Kidney glomerular epithelial cell (primary cell): ENCODE measurements at regions not wholly inside any gene's neighbourhood (a gene's known extent, or its start where the extent isn't known, plus 50 kb on each side); places are given as distances from the start of the nearest gene placed in this dataset.

Source experiments
- DNase-seq: peaks from one replicate; lab custom pipeline; 2025; lab: John Stamatoyannopoulos, UW

GRCh38 chr18:60445341-60445740 is 72.8 kb upstream of the MC4R start:
- DNase-seq = no peak

- no peak for DNase-seq
Observed at GRCh38 chr18:60446821-60447220, 74.2 kb upstream of the MC4R start.

DNA sequence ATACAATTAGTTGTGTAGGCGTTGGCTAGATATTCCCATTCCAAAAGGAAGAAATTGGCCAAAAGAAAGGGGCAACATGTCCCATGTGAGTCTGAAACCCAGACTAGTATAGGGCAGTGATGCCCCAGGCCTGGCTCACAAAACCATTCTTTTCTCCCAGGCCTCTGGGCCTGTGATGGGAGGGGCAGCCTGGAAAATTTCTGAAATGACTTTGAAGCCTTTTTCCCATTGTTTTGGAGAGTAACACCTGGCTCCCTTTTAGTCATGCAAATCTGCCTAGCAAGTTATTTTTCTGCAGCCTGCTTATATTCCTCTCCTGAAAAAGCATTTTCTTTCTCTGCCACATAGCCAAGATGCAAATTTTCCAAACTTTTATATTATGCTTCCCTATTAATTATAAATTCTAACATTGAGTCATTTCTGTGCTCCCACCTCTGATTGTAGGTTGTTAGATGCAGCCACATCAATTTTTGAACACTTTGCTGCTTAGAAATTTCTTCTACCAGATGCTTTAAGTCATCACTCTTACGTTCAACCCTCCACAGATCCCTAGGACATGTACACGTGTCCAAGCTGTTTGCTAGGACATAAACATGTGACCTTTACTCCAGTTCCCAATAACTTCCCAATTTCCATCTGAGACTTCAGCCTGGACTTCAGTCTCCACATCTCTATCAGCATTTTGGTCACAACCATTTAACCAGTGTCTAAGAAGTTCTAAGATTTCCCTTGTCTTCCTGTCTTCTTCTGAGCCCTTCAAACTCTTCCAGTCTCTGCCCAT is 76.1 kb upstream of the MC4R start:
- no peak for DNase-seq

DNA sequence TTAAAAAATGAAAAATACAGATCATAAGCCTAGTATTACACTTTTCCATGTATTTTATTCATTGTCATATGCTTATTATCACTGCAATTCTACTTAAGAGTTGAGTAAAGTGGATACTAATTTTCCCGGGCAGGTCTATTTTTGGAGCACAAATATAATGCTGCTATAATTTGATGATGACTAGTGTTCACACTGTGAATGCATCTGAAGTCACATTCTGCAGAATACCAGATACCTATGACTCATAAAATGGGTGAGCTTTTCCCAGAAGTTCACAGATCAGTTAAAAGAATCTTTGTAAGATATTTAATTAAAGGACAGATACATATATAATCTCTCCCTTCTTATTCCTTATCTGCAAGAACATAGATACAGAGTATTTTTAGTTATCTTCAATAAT is 79.8 kb upstream of the MC4R start:
- DNase-seq = peak; percentile 22

- no peak for DNase-seq
Observed at GRCh38 chr18:60466677-60467076, 94.1 kb upstream of the MC4R start.

- no peak for DNase-seq
Observed at GRCh38 chr18:60469387-60470100, 97.0 kb upstream of the MC4R start.

DNA sequence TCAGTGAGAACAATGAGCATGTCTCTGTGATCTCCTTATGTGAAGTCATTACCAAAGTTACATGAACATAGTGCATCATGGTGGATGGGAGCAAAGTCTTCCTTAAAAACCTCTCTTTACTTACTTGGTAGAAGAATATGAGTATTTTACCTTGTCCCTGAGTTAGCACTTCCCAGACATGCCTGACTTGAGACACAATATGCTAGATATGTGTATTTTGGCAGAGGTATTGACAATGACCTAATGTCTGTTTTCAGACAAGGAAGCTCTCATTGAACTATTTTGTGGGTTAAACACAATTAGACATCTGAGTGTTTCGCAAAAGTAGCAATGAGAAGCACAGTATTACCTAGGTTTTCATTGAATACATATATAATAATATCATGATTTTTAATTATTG is 99.1 kb upstream of the MC4R start:
- DNase-seq = peak; percentile 86

DNA sequence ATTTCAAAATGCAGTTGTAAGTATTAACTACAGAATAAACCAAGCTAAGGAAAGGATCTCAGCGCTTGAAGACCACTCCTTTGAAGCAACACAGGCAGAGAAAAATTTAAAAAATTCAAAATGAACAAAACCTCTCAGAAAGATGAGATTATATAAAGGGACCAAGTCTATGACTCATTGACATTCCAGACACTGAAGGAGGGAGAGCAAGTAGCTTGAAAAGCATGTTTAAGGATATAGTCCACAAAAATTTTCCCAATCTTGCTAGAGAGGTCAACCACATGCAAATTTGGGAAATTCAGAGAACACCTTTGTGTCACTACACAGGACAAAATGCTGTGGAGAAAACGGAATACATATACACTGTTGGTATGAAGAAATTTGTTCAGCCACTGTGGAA is 112.6 kb upstream of the MC4R start:
- peak; percentile 16 for DNase-seq

GRCh38 chr18:60493066-60493465 is 120.5 kb upstream of the MC4R start:
- DNase-seq = no peak

DNA sequence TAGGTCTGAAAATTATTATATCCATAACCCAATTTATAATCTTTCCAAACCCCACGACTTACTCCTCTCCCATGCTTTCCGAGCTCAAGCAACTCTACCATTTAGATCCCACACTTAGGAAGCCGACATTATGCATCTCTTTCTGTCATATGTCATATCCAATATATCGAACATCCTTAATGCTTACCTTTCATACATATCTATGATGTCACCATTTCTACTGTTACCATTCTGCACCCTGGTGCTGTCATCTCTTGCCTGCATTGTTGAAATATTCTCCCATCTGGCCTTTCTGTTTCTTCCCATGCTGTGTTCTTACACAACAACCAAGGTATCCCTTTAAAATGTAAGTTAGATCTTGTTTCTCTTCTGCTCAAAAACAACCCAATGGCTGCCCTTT is 127.1 kb upstream of the MC4R start:
- DNase-seq = no peak

GRCh38 chr18:60500960-60501359 is 128.4 kb upstream of the MC4R start:
- no peak for DNase-seq

GRCh38 chr18:60502591-60502990 is 130.0 kb upstream of the MC4R start:
- DNase-seq = no peak

GRCh38 chr18:60503199-60503598 is 130.6 kb upstream of the MC4R start:
- DNase-seq = no peak

DNA sequence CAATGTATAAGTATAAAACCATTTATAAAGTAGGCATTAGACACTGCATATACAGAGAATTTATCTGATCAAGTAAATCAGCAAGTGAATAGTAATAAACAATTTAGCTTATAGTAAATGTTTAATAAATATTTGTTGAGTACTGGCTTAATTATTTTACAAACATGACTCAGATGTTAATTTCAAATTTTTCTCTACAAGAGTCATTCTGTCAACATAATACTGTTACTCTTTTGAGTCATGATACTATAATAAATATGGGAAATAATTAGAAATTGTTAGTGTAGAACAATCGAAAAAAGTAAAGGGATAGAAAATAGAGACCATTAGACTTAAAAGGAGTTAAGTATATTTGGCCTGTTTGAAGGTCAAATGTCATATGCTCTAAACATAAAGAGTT is 133.6 kb upstream of the MC4R start:
- DNase-seq = peak; percentile 10

DNA sequence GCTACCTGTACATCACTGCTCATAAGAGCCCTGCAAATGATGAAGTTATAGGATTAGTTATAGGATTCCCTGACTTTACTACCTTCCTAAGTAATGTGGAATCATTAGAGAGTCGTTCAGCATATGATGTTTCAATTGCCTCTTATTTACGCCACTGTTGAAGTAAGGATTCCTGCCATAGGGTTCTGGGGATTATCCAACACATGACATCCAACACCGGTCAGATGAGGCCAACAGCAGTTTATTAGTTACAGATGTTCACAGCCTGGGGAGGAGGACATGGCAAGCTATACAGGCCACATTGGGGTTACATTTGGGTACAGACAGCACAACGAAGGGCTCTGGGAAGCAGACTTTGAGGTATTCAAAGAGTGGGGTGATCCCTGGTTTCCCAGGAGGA is 134.1 kb upstream of the MC4R start:
- no peak for DNase-seq

- DNase-seq = no peak
Observed at GRCh38 chr18:60508108-60508507, 135.5 kb upstream of the MC4R start.

DNA sequence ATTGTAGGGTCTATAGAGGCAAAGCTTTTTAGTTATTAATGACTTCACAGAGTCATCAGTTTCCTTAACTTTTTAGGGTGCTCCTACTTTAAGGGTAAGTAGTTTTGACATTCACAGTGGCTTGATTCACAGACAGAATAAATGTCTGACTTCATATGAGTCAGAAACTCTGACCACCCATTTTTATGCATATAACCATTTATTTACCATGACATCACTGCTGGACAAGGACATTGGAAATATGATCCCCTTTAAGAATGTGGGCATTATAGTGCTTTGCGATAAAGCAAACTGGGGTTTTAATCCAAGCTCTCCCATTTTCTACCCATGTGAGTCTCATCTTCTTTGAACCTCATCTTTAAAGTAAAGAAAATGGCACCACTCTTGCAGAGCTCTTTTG is 162.0 kb upstream of the MC4R start:
- no peak for DNase-seq

DNA sequence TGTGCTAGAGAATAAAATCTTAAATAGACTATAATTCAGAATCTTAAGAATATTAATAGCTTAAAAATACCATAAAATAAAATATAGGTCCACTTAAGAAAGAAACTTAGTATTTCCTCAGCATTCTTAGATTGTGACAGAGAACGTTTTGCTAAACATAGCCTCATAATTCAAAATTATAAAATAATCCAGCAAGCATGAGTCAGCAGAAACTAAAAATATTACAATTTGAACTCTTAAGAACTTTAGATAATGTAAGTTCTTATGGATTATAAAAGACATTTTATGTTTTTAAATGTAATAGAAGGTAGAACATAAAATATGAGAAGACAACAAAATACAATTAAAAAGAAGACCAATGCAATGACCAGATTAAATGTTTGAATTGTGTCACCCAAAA is 164.5 kb upstream of the MC4R start:
- DNase-seq = no peak

DNA sequence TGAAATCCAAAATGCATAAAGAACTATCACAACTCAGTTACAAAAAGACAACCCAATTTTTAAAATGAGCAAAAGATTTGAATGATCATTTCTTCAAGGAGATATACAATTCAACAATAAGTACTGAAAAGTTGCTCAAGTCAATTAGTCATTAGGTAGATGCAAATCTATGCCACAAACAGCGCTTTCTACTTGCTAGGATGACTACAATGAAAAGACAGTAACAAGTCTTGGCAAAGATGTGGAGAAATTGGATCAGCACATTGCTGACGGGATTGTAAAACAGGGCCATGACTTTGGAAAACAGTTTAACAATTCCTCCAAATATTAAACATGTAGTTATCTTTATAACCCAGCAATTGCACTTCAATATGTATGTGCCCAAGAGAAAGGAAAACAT is 166.3 kb upstream of the MC4R start:
- no peak for DNase-seq

- no peak for DNase-seq
Observed at GRCh38 chr18:60541661-60542060, 169.1 kb upstream of the MC4R start.

- no peak for DNase-seq
Observed at GRCh38 chr18:60543646-60544045, 171.1 kb upstream of the MC4R start.

GRCh38 chr18:60549338-60549960 is 176.9 kb upstream of the MC4R start:
- DNase-seq = peak; percentile 48

- DNase-seq = no peak
Observed at GRCh38 chr18:60552948-60553347, 180.4 kb upstream of the MC4R start.
